NK-92 treated with Interleukin-12 subunit alpha and Interleukin-12 subunit beta, amount 100 ng/mL, for 24 hours (cell line): ENCODE measurements at regions not wholly inside any gene's neighbourhood (a gene's known extent, or its start where the extent isn't known, plus 50 kb on each side); places are given as distances from the start of the nearest gene placed in this dataset.

ENCODE experiments used
- DNase-seq: peaks from one replicate; lab custom pipeline; 2025; lab: John Stamatoyannopoulos, UW

GRCh38 chr5:165809914-165810313 is 2304.5 kb downstream of the MAT2B start:
- DNase-seq, result no peak

DNA sequence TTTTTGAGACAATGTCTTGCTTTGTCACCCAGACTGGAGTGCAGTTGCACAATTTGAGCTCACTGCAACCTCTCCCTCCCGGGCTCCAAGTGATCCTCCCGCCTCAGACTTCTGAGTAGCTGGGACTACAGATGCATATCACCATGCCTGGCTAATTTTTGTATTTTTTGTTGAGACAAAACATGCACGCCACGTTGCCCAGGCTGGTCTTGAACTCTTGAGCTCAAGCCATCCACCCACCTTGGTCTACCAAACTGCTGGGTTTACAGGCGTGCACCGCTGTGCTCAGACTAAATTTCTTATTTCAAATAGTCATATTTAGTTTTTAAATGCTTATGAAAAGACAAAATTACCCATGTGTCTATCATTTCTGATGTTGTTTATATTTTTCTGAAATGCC is 2324.1 kb downstream of the MAT2B start:
- DNase-seq, result no peak

GRCh38 chr5:165834891-165835290 is 2329.5 kb downstream of the MAT2B start:
- no peak for DNase-seq

DNA sequence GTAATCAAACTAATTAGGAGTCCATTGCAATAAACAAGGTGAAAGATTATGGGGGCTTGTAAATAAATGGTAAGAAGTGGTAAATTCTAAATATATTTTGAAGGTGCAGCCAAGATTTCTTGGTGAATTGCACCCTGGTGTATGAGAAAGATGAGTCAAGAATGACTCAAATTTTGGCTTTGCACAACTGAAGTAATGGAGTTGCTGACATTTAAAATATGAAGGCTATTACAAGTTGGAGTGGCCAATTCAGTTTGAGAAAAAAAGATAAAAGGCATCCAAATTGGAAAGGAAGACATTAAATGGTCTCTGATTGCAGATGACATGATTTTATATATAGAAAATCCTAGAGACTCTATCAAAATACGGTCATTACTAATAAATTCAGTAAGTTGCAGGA is 2330.6 kb downstream of the MAT2B start:
- no peak for DNase-seq

DNA sequence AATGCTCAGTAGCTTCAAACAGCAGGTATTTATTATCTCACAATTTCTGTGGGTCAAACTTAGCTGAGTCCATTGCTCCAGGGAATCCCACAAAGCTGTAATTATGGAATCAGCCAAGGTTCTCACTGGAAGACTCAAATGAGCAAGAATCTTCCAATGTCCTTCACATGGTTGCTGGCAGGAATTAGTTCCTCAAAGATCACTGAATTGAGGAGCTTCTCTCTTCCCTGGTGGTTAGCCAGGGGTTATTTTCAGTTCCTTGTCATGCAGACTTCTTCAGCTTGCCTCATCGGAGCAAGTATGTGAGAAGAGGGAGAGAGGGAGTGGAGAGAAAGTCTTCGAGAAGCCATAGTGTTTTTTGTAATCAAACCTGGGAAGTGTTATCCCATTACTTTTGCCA is 2331.9 kb downstream of the MAT2B start:
- DNase-seq, result no peak

DNA sequence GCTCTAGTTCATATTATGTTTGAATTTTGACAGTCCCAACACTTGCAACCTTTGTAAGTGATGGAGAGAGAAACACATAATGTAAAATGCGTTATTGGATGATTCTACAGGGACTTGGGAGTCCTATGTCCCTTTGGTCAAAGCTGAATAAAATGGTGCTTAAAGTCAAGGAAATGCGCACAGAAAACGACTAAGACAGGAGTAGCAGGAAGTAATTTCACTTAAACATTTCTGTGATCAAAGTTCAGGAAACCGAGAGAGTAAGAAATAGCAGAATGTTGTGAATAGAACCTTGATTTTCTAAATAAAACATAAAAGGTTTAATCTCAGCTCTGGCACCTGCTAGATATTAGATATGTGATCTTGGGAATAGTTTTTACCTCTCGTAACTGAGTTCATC is 2339.2 kb downstream of the MAT2B start:
- no peak for DNase-seq

- DNase-seq, result no peak
Observed at GRCh38 chr5:165858118-165858517, 2352.7 kb downstream of the MAT2B start.

DNA sequence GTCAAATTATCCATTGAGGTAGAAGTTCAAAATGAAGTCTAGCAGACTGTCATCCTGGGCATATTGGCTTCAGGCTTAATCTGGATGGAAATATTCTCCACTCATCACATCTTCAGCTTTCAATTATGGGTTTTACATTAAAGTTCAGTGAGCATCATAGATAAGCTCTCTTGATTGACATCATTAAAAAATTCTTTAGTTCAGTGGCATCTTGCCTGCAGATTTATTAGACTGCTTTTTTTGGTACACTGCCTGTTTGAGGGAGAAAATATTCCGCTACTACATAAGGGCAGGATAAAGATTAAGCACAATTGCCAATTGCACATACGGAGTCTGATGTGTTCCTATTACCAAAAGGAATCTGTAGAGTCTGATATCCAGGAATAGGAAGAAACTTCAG is 2353.8 kb downstream of the MAT2B start:
- no peak for DNase-seq

DNA sequence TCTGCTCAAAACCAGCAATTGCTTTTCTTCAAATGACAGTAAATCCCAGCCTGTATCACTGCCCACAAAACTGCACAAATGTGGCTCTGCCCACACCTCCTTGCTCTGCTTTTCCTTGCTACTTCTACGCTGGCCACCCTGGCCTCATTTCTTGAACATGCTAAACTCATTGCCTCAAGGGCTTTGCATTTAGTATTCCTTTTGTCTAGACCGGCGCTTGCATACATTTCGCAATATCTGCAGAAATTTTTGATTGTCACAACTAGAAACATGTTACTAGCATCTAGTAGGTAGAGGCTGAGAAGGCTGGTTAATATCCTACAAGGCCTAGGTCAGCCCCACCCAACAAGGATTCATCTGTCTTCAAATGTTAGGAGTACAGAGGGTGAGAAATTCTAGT is 2357.8 kb downstream of the MAT2B start:
- no peak for DNase-seq

DNA sequence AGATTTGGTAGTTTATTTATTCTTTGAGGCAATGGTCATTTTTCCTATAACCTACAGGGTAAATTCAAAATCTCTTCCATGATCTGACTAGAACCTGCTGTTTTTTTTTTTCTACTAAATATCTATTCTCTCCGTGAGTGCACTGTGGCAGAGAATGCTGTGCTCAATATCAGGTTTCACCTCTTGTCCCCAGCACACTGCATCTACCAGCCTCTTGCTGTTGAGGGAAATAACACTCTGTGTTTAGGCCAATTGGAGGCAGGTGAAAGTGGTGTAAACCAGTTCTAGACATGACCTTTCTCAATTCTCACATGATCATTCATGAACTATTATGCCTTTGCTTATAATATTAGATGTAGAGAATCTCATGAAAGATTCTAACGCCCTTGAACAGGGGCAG is 2365.9 kb downstream of the MAT2B start:
- DNase-seq, result no peak

- no peak for DNase-seq
Observed at GRCh38 chr5:165874851-165875250, 2369.4 kb downstream of the MAT2B start.

DNA sequence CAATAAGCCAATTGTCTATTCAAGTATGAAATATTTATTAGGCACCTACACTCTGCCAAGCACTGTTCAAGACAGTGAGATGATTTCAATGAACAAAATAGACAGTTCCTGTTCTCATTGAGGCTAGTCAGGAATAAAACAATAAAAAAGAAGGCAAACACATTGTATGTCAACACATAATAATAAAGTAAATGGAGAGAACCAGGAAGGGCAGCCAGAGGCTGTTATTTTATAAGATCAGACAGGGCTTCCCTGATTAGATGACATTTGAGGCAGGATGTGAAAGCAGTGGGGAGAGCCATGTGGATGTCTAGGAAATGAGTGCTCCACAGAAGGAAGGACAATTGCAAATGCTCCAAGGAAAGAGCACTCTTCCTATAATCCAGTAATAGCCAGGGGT is 2371.1 kb downstream of the MAT2B start:
- no peak for DNase-seq

GRCh38 chr5:165877475-165877874 is 2372.1 kb downstream of the MAT2B start:
- DNase-seq, result no peak

- DNase-seq, result no peak
Observed at GRCh38 chr5:165881259-165881658, 2375.8 kb downstream of the MAT2B start.

DNA sequence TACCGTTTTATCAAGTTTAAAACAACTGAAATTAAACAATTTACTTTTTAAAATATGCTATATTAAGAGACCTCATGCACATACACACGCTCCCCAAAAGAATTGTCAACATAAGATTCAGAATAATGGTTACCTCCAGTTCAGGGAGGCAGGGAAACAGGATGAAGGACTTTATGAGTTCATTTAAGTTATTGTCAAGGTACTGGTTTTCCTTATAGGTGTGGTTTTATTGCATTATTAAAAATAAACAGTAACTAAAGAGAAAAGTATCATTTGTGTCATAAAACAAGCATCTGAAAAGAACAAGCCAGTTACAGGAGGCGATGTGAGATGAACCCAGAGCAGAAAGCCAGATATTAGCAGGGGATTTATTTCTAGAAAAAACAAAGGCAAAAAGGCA is 2376.7 kb downstream of the MAT2B start:
- no peak for DNase-seq

GRCh38 chr5:165885623-165886350 is 2380.4 kb downstream of the MAT2B start:
- no peak for DNase-seq

DNA sequence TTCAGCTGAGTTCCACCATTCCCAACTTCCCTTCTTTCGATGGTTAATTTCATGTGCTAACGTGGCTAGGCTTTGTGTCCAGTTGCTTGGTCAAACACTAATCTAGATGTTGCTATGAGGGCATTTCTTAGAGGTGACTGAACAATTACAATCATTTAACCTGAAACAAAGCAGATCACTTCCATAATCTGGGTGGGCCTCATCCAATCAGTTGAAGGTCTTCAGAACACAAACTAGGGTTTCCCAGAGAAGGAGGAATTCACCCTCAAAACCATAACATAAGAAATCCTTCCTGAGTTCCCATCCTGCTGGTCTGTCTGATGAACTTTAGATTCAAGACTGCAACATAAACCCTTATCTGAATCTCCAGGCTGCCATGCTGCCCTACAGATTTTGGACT is 2381.7 kb downstream of the MAT2B start:
- DNase-seq, result no peak

DNA sequence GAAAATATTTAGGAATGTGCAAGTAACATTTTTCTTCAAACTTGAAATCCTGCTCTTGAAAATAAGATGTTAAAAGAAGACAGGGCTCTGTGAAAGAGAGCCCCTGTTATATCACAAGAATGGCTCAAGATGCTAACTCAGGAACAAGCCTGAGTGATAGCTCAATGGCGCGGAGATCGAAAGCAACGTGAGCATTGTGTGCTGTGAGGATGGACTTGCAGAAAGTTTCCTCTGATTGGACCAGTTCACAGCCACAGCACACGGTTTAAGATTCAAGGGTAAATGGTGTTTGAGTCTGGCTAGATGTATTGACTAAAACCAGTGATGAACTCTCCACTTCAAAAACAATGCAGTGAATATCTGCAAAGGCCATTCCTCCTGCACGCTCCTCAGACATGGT is 2387.0 kb downstream of the MAT2B start:
- DNase-seq, result no peak

DNA sequence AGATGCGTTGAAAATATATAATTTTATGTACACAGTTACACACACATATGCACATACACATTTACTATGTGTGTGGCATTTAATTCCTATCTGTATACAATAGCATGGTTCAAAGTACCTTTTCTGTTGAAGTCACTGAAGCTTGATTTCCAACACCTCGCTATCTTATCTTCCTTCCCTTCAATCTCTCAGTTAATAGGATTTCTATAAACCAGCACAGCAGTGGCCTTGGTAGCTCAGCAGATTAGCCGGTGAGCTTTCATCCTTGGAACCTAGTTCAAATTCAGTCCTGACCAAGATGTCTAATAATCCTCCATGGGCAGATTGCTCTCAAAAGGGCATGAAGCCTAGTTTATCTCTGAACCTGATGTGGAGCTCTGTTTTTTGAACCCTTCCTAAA is 2389.5 kb downstream of the MAT2B start:
- no peak for DNase-seq

DNA sequence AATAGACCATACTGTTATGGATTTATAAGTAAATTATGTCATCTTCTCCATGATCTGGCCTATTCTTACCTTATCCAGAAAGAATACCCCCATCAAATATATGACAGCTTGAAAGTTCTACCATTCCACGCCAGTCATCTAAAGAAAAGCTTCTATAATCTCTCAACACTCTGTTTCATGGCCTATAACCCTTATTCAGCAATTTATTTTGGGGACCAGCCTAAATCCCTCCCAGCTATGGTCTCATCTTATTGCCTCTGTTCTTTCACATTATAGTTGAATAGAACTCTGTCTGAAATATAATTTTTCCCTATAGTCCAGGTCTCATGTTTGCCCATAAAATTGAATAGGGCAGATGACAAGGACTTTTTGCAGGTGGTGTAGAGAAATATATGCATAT is 2387.6 kb upstream of the WWC1 start:
- DNase-seq, result no peak

DNA sequence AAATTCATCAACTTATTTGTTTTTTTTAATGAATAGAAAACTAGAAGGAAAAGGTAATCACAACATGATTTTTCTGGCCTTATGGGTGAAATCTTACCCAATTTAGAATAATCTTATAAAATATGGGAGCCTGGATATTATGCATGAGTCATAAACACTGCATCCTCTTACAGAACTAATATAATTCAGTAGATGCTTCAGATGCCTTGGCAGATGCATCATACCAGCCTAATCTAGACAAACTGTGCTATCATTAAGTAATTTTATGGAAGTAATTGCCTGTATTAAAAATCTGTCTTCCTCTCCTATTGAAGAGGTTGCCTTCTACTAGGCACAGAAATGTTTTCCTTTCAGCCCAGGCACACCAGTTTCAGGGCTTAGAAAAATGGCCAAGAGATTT is 2384.6 kb upstream of the WWC1 start:
- DNase-seq, result no peak

- no peak for DNase-seq
Observed at GRCh38 chr5:165913059-165913458, 2378.4 kb upstream of the WWC1 start.

DNA sequence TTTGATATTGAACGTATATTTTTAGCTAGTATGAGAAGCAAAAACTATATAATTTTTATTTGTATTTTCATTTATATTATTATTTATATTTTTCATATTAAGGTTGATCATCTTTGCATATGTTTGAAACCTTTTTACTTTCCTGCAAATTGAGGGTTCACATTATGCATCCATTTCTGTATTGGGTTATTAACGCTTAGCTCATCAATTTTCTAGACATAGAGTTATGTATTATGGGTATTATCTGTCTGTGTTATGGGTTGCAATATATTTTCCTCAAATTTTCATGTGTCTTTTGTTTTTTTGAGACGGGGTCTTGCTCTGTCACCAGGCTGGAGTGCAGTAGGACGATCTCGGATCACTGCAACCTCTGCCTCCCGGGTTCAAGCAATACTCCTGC is 2377.0 kb upstream of the WWC1 start:
- DNase-seq, result no peak

DNA sequence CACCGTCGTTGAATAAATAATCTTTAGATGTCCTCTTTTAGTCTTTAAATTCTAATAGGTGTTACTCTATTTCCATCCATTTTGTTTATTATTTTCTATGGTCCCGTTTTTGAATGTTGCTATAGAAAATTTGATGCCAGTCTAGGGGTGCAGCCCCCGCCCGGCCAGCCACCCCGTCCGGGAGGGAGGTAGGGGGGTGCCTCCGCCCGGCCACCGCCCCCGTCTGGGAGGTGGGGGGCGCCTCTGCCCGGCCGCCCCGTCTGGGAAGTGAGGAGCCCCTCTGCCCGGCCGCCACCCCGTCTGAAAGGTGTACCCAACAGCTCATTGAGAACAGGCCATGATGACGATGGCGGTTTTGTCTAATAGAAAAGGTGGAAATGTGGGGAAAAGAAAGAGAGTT is 2372.2 kb upstream of the WWC1 start:
- no peak for DNase-seq

- DNase-seq, result no peak
Observed at GRCh38 chr5:165920655-165921054, 2370.8 kb upstream of the WWC1 start.
